ENCODE measurements at regions not wholly inside any gene's neighbourhood (a gene's known extent, or its start where the extent isn't known, plus 50 kb on each side); places are given as distances from the start of the nearest gene placed in this dataset.

DNA sequence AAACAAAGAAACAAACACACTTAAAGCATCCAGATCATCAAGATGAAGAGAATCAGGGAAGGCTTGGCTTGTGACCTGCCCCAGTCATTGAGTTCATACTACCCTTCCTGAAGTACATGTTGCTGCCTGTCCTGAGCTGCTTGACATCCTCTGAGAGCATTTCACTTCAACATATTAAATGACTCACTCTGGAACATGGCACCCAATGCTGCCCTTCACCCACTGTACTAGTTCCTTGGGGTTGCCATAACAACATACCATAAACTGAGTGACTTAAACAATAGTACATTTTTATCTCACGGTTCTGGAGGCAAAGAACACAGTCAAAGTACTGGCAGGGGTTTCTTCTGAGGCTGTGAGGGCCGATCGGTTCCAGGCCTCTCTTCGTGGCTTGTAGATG is 371.3 kb downstream of the RNF144A start (continued):
- TF ChIP-seq, protein P1, sequence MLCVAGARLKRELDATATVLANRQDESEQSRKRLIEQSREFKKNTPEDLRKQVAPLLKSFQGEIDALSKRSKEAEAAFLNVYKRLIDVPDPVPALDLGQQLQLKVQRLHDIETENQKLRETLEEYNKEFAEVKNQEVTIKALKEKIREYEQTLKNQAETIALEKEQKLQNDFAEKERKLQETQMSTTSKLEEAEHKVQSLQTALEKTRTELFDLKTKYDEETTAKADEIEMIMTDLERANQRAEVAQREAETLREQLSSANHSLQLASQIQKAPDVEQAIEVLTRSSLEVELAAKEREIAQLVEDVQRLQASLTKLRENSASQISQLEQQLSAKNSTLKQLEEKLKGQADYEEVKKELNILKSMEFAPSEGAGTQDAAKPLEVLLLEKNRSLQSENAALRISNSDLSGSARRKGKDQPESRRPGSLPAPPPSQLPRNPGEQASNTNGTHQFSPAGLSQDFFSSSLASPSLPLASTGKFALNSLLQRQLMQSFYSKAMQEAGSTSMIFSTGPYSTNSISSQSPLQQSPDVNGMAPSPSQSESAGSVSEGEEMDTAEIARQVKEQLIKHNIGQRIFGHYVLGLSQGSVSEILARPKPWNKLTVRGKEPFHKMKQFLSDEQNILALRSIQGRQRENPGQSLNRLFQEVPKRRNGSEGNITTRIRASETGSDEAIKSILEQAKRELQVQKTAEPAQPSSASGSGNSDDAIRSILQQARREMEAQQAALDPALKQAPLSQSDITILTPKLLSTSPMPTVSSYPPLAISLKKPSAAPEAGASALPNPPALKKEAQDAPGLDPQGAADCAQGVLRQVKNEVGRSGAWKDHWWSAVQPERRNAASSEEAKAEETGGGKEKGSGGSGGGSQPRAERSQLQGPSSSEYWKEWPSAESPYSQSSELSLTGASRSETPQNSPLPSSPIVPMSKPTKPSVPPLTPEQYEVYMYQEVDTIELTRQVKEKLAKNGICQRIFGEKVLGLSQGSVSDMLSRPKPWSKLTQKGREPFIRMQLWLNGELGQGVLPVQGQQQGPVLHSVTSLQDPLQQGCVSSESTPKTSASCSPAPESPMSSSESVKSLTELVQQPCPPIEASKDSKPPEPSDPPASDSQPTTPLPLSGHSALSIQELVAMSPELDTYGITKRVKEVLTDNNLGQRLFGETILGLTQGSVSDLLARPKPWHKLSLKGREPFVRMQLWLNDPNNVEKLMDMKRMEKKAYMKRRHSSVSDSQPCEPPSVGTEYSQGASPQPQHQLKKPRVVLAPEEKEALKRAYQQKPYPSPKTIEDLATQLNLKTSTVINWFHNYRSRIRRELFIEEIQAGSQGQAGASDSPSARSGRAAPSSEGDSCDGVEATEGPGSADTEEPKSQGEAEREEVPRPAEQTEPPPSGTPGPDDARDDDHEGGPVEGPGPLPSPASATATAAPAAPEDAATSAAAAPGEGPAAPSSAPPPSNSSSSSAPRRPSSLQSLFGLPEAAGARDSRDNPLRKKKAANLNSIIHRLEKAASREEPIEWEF (CRISPR knock-in tag; IDR thresholded peaks at IDR 0.05): no peak
- TF ChIP-seq PTRF (tag; IDR thresholded peaks at IDR 0.05): no peak

- Histone ChIP-seq H3K9me1 (ENCODE audit: control insufficient read depth, insufficient read depth, low read length) (no peaks in the 10 kb centered on the region), H2AFZ (ENCODE audit: low read depth, low read length) (no peak overlapping the region), H3K27ac (ENCODE audit: extremely low read depth, low read depth, low read length) (no peak overlapping the region), H3K4me1 (replicated peaks in 1 of 2; ENCODE audit: control insufficient read depth in 2 of 2, insufficient read depth in 2 of 2, low read length in 2 of 2) (no peaks in the 10 kb centered on the region), H3K36me3 (ENCODE audit: control insufficient read depth, insufficient read depth, low read length) (no peaks in the 10 kb centered on the region), H3K9ac (ENCODE audit: insufficient read depth in 1 of 2, low read depth in 2 of 2, low read length in 2 of 2) (no peak overlapping the region), H3K4me2 (ENCODE audit: insufficient read depth, low read length) (no peak overlapping the region), H3K4me3 (no peak overlapping the region), H4K20me1 (replicated peaks; ENCODE audit: control insufficient read depth, insufficient read depth, low read length) (no peaks in the 10 kb centered on the region), H3K79me2 (ENCODE audit: control insufficient read depth, insufficient read depth, low read length) (no peaks in the 10 kb centered on the region), H3K9me3 (replicated peaks; ENCODE audit: control insufficient read depth, insufficient read depth, low read depth, low read length) (no peaks in the 10 kb centered on the region), H3K27me3 (ENCODE audit: control insufficient read depth in 2 of 2, insufficient read depth in 2 of 2, low read length in 2 of 2) (no peaks in the 10 kb centered on the region; a peak in 2 of 5 replicates)
- DNase-seq (ENCODE audit: extremely low read depth in 1 of 4, low spot score in 3 of 4) (no peak), ATAC-seq (no peak), FAIRE-seq (no peak)
- intact Hi-C loops (cut with micrococcal nuclease) (no loop called here), in situ Hi-C loops (cut with MboI) (no loop called here)
- ChIA-PET POLR2A (no interaction called here), CTCF (ENCODE audit: low intra/inter-chr PET ratio) (no interaction called here)
- BruUV-seq (replicated peaks): no TSS peak
- WGBS (ENCODE audit: insufficient coverage, low coverage, missing lambda C conversion rate): 0% methylated on average over 7 of the region's 7 CpGs
- TF ChIP-seq KLF13 (tag; IDR thresholded peaks at IDR 0.05; ENCODE audit: borderline replicate concordance, low read depth): no peak
- TF ChIP-seq MIER1 (IDR thresholded peaks at IDR 0.05; ENCODE audit: low read depth): no peak
- TF ChIP-seq, protein P2, sequence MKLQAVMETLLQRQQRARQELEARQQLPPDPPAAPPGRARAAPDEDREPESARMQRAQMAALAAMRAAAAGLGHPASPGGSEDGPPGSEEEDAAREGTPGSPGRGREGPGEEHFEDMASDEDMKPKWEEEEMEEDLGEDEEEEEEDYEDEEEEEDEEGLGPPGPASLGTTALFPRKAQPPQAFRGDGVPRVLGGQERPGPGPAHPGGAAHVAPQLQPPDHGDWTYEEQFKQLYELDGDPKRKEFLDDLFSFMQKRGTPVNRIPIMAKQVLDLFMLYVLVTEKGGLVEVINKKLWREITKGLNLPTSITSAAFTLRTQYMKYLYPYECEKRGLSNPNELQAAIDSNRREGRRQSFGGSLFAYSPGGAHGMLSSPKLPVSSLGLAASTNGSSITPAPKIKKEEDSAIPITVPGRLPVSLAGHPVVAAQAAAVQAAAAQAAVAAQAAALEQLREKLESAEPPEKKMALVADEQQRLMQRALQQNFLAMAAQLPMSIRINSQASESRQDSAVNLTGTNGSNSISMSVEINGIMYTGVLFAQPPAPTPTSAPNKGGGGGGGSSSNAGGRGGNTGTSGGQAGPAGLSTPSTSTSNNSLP (IDR thresholded peaks at IDR 0.05; ENCODE audit: borderline replicate concordance, low read depth, low read length): no peak
- no peak for TF ChIP-seq PHB2 (IDR thresholded peaks at IDR 0.05; ENCODE audit: low read depth)
- no peak for TF ChIP-seq SOX6 (IDR thresholded peaks at IDR 0.05)
- no peak for TF ChIP-seq SNIP1 (IDR thresholded peaks at IDR 0.05; ENCODE audit: low read depth)
- TF ChIP-seq RBM17 (IDR thresholded peaks at IDR 0.05; ENCODE audit: borderline replicate concordance, low read depth, low read length): no peak
- TF ChIP-seq E2F1 (CRISPR knock-in tag; IDR thresholded peaks at IDR 0.05): no peak
- no peak for TF ChIP-seq CSDE1 (IDR thresholded peaks at IDR 0.05)
These were observed 372.5 kb downstream of the RNF144A start for GRCh38 chr2:7289697-7290096.

All from K562 (cell line).